Left colon (tissue), 2 donors: ENCODE measurements at regions not wholly inside any gene's neighbourhood (a gene's known extent, or its start where the extent isn't known, plus 50 kb on each side); places are given as distances from the start of the nearest gene placed in this dataset.

Source experiments
- ATAC-seq: fragments of 200-7000 bp; cut with Tn5 transposase; one replicate; pipeline ENCODE4 v1.9.1; 2020; ENCODE audit warnings: mild to moderate bottlenecking, moderate library complexity
- DNase-seq, 2 donors: peaks; one replicate each; pipeline ENCODE4 v3.0.0-alpha.2; 2020
- intact Hi-C, 2 donors: fragments of 100-400 bp; cut with DNase I in 1 of 2; cut with micrococcal nuclease in 1 of 2; formaldehyde crosslinking; loops; one replicate each; pipeline versions ENCODE4 v1.11.2 to v1.14.0; 2022; cut with DNase I, micrococcal nuclease
- donor health status: DM: no; HTN: no; CAD: no.
- donor health status: DM: yes; HTN: yes; CAD: no.

DNA sequence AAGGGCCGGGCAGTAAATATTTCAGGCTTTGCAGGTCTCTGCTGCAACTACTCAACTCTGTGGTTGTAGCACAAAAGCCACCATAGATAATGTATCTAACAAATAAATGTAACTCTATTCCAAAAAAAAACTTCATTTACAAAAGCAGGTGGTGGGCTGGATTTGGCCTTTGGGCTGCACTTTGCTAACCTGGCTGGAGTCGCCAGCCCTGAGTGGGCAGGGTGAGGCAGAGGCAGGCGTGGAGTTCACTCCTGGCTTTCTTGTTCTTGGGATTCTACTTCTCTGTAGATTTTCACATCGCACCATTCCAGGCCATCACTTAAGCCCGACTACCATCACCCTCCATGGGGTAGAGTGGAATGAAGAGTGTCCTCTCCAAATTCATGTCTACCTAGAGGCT is 367.6 kb upstream of the MGMT start:
- ATAC-seq (no peak), DNase-seq (no peak)
- intact Hi-C loops, result no loop called here

DNA sequence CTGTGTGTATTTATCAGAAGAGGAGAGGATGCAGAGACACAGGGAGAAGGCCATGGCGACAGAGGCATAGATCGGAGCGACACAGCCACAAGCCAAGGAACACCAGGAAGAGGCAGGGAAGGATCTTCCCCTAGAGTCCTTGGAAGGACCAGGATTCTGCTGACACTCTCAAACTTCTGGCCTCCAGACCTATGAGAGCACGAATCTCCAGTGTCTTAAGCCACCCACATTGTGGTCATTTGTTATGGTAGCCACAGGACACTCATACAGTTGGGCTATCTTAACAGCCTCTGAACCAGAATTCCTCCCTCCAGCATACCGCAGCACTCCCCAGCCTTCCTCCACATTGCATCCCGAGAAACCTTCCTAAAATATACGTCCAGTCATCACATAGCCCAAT is 367.0 kb upstream of the MGMT start:
- DNase-seq, result no peak
- intact Hi-C loops, result no loop called here
- no peak for ATAC-seq

- intact Hi-C loops, result no loop called here
- ATAC-seq (no peak), DNase-seq (no peak)
These were observed 365.6 kb upstream of the MGMT start for GRCh38 chr10:129101232-129101980.

GRCh38 chr10:129102906-129103693 is 363.9 kb upstream of the MGMT start:
- no peak for ATAC-seq

GRCh38 chr10:129104266-129105045 is 362.6 kb upstream of the MGMT start:
- intact Hi-C loops, result no loop called here
- DNase-seq (no peak), ATAC-seq (no peak)

More at GRCh38 chr10:129102906-129103693, 363.9 kb upstream of the MGMT start:
- intact Hi-C loops, result no loop called here
- no peak for DNase-seq

GRCh38 chr10:129105266-129105665 is 361.8 kb upstream of the MGMT start:
- ATAC-seq (no peak), DNase-seq (no peak)
- intact Hi-C loops, result no loop called here

GRCh38 chr10:129106314-129106713 is 360.7 kb upstream of the MGMT start:
- intact Hi-C loops, result no loop called here
- no peak for ATAC-seq
- no peak for DNase-seq

DNA sequence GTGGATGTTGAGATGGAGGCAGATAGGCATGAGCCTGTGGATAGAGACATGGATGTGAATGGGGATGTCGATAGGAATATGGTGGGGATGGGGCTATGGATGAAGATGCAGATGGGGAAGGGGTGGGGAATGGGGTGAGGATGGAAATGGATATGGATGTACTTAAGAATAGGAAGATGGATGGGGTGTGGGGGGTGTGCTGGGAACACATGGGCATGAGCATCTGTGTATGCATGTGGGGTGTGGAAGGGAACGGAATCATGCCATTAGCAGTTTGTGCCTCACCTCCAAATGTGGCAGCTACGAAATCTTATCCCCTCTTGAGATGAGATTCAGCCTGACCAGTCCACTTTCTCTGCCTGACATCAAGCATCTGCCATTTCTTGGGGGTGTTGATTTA is 359.5 kb upstream of the MGMT start:
- no peak for ATAC-seq
- no peak for DNase-seq
- intact Hi-C loops, result no loop called here

- ATAC-seq (no peak), DNase-seq (no peak)
- intact Hi-C loops, result no loop called here
These were observed 358.7 kb upstream of the MGMT start for GRCh38 chr10:129108378-129108777.

DNA sequence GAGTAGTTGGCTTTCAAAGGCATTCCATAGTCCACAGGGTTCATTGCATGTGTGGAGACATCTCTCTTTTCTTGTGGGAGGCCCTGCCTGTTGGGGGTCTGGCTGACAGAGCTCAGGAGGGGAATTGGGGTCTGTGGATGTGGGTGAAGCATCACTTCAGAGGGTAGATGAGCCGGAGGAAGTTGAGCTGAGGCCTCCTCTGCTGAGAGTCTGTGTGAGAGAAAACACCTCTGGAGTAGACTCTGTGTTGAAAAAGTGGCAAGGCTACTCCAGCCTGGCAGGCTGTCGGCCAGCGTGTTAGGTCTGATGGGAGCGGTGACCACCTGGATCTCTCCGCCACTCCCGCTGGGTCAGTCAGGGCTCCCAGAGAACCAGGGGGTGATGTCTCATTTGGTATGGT is 358.0 kb upstream of the MGMT start:
- ATAC-seq, result no peak
- intact Hi-C loops, result no loop called here

DNA sequence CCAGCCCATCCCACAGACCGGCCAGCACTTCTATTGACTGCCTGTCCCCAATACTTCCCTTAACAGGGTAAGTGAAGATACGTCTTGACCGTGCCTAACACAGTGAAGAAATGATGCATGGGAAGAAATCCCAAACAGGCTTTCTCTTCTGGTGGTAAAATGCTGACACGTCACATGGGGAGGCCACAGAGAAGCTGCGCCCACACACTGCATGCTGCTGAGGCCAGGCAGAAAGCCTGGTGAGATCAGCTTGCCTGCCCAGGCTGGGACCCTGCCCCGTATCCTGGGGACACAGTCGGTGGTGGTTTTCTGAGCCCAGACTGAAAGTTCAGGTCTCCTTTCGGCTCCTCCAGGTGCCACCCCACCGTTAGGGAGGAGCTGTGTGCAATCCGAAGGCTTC is 356.3 kb upstream of the MGMT start:
- DNase-seq, result no peak
- intact Hi-C loops, result no loop called here
- no peak for ATAC-seq

More for the DNA sequence above, 358.0 kb upstream of the MGMT start:
- no peak for DNase-seq

- DNase-seq (no peak), ATAC-seq (no peak)
These were observed 355.1 kb upstream of the MGMT start for GRCh38 chr10:129111922-129112321.

GRCh38 chr10:129114588-129114987 is 352.5 kb upstream of the MGMT start:
- ATAC-seq, result no peak
- no peak for DNase-seq
- intact Hi-C loops, result no loop called here

More at GRCh38 chr10:129111922-129112321, 355.1 kb upstream of the MGMT start:
- intact Hi-C loops, result no loop called here

DNA sequence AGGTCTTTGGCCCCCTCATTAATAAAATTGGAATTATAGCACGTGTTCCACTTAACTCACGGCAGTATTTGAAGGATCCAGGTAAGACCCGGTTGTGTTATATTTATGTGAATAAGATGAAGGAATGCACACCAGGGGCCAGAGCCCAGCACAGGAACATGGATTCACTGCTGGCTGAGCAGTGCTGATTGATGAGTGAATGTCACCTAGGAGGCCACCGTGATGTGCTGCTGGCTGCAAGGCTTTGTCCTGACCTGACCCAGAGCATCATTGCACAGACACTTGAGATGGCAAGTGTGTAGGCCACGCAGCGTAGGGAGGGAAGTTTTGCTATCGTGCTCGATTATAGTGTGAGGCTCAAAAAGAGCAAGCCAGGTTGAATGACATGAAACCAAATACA is 350.7 kb upstream of the MGMT start:
- intact Hi-C loops, result no loop called here
- ATAC-seq (no peak), DNase-seq (no peak)

GRCh38 chr10:129120441-129120840 is 346.6 kb upstream of the MGMT start:
- ATAC-seq (no peak), DNase-seq (no peak)
- intact Hi-C loops, result no loop called here

DNA sequence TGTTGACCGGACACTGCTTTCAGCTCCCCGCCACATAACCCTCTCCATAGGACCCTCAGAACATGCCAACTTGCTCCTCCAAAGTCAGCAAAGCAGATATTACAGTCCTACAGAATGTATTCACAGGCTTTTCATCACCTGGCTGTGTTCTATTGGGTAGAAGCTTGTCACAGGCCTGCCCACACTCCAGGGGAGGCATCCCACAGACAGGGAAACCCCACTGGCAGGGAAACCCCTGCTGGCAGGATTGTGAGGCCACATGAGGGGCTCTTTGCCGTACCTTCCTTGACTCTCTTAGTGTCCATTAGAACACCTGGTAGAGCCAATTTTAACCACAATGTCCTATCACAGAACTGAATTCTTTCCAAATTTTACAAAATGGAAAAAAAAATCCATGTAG is 344.2 kb upstream of the MGMT start:
- intact Hi-C loops, result no loop called here
- ATAC-seq (no peak), DNase-seq (no peak)

- intact Hi-C loops, result no loop called here
- ATAC-seq (no peak), DNase-seq (no peak)
These were observed 343.6 kb upstream of the MGMT start for GRCh38 chr10:129123428-129123827.

GRCh38 chr10:129126982-129127381 is 340.1 kb upstream of the MGMT start:
- ATAC-seq (no peak), DNase-seq (no peak)
- intact Hi-C loops, result no loop called here

DNA sequence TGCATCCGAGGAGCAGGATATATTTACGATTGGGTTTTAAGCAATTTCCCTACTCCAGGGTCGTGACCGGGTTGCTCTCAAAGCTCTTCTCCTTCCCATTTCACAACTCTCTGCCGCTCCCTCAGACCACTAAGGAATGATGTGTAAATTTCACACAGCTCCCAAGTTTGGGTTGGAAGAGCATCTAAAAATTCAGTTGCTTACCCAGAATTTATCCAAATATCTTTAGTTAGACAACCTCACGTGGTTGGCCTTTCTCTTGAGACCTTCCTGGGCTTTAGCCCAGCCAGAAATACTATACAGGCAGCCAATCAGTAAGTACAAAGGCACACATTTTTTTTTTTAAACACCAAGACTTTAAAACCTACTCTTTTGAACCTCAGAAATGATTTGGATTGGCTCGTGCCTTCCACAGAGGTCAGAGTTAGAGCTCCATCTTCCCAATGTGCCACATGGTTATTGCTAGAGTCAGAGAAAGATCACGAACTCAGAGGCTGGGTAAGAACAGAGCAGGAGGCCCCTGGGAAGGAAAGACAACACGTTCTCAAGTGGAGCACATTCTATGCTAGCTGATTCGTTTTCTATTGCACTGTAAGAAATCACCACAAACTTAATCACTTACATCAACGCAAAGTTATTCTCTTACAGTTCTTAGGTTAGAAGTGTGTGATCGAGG is 335.4 kb upstream of the MGMT start:
- DNase-seq, result no peak
- no peak for ATAC-seq
- intact Hi-C loops, result no loop called here
